PC-9 (cell line): ENCODE measurements at regions not wholly inside any gene's neighbourhood (a gene's known extent, or its start where the extent isn't known, plus 50 kb on each side); places are given as distances from the start of the nearest gene placed in this dataset.

ENCODE experiments used
- BruUV-seq: library from RNA; stranded (reverse); fragments of 400-500 nt; replicated peaks from 2 replicates; lab custom pipeline; 2021; lab: Mats Ljungman, UMichigan
- CTCF ChIA-PET: fragments of 300-600 bp; sonication (Branson Sonifier 250); formaldehyde crosslinking; loops from one replicate; lab custom pipeline; 2022; ENCODE audit warnings: antibody characterized with exemption; lab: Charles Lee
- POLR2A ChIA-PET: fragments of 300-600 bp; sonication (Branson Sonifier 250); formaldehyde crosslinking; loops from one replicate; lab custom pipeline; 2022; ENCODE audit warnings: antibody characterized with exemption; ENCODE audit not compliant: unreplicated experiment; lab: Charles Lee
- DNase-seq, 2 experiments: peaks; one replicate each; pipeline versions ENCODE4 v3.0.0 to v3.0.0-alpha.2; 2015 to 2022; ENCODE audit warnings: mixed read lengths in 1 of 2
- H2AFZ ChIP-seq: fragments of 200-600 bp; sonication (generic); 2 replicates; pipeline ENCODE4 v1.8.1; 2017; ENCODE audit warnings: antibody characterized with exemption
- H3F3A ChIP-seq: fragments of 200-600 bp; sonication (generic); 2 replicates; pipeline ENCODE4 v1.8.1; 2017; ENCODE audit warnings: antibody characterized with exemption, mild to moderate bottlenecking, low read depth; ENCODE audit not compliant: insufficient read depth
- H3K27ac ChIP-seq: fragments of 200-600 bp; sonication (generic); 2 replicates; pipeline ENCODE4 v1.6.1; 2016; ENCODE audit warnings: mixed run types
- H3K27me3 ChIP-seq: fragments of 200-600 bp; sonication (generic); 2 replicates; pipeline ENCODE4 v1.6.1; 2016; ENCODE audit warnings: low read depth, mixed run types; ENCODE audit not compliant: insufficient read depth
- H3K36me3 ChIP-seq: fragments of 200-600 bp; sonication (generic); 2 replicates; pipeline ENCODE4 v1.6.1; 2016; ENCODE audit warnings: low read depth, mixed run types
- H3K4me1 ChIP-seq: fragments of 200-600 bp; sonication (generic); replicated peaks from 2 replicates; pipeline ENCODE4 v1.6.1; 2016; ENCODE audit warnings: mixed run types; ENCODE audit not compliant: insufficient read depth
- H3K4me2 ChIP-seq: fragments of 200-600 bp; sonication (generic); 2 replicates; pipeline ENCODE4 v1.6.1; 2017; ENCODE audit warnings: mixed run types
- H3K4me3 ChIP-seq: fragments of 200-600 bp; sonication (generic); 2 replicates; pipeline ENCODE4 v1.6.1; 2016; ENCODE audit warnings: mixed run types
- H3K79me2 ChIP-seq: fragments of 200-600 bp; sonication (generic); 2 replicates; pipeline ENCODE4 v1.6.1; 2017; ENCODE audit warnings: low read depth, mixed run types
- H3K9me2 ChIP-seq: fragments of 200-600 bp; sonication (generic); 2 replicates; pipeline ENCODE4 v1.8.1; 2017; ENCODE audit warnings: mild to moderate bottlenecking; ENCODE audit not compliant: insufficient read depth
- H3K9me3 ChIP-seq: fragments of 200-600 bp; sonication (generic); 2 replicates; pipeline ENCODE4 v1.8.1; 2016; ENCODE audit warnings: low read depth; ENCODE audit not compliant: insufficient read depth
- H4K20me1 ChIP-seq: fragments of 200-600 bp; sonication (generic); 2 replicates; pipeline ENCODE4 v1.8.1; 2017; ENCODE audit not compliant: insufficient read depth
- EZH2 ChIP-seq: fragments of 200-600 bp; sonication (generic); IDR thresholded peaks from 2 replicates; pipeline ENCODE4 v1.8.0; 2017; ENCODE audit warnings: antibody characterized with exemption, low read depth
- intact Hi-C: fragments of 100-400 bp; cut with micrococcal nuclease; formaldehyde crosslinking; loops from one replicate; pipeline ENCODE4 v1.10.0; 2022; ENCODE audit not compliant: unreplicated experiment
- TF ChIP-seq, protein P1 (sequence below): fragments of 200-600 bp; sonication (generic); conservative IDR thresholded peaks from 2 replicates; pipeline ENCODE4 v1.6.1; 2017; ENCODE audit warnings: mixed run types, antibody characterized with exemption, mild to moderate bottlenecking, moderate library complexity

DNA sequence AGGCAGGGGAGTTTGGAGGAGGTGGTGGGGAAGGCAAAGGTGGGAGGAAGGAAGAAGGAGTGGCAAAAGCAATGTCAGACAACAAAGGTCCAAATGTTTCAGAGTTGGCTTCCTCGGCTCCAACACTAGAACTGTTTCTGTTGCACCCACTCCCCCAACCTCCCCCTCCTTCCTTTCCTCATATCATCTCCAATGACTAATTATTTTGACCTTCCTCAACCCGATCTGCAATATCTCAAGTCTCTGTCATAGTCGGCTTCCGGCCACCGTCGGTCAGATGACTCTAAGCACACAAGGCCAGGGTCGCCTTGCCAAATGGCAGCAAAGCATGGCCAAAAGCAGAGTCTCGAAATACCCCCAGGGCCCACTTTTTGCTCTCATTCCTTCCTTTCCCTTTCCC, 637.0 kb upstream of the TBX3 start:
- H2AFZ ChIP-seq = no peak overlapping the region
- no peaks in the 10 kb centered on the region for H3K9me2 ChIP-seq
- TF ChIP-seq, protein P1, sequence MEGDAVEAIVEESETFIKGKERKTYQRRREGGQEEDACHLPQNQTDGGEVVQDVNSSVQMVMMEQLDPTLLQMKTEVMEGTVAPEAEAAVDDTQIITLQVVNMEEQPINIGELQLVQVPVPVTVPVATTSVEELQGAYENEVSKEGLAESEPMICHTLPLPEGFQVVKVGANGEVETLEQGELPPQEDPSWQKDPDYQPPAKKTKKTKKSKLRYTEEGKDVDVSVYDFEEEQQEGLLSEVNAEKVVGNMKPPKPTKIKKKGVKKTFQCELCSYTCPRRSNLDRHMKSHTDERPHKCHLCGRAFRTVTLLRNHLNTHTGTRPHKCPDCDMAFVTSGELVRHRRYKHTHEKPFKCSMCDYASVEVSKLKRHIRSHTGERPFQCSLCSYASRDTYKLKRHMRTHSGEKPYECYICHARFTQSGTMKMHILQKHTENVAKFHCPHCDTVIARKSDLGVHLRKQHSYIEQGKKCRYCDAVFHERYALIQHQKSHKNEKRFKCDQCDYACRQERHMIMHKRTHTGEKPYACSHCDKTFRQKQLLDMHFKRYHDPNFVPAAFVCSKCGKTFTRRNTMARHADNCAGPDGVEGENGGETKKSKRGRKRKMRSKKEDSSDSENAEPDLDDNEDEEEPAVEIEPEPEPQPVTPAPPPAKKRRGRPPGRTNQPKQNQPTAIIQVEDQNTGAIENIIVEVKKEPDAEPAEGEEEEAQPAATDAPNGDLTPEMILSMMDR = no peak
- TF ChIP-seq EZH2 = no peak
- ChIA-PET CTCF (no interaction called here), POLR2A (no interaction called here)
- BruUV-seq = no TSS peak
- H3K27ac ChIP-seq = no peak overlapping the region
- H3K9me3 ChIP-seq = no peaks in the 10 kb centered on the region
- H4K20me1 ChIP-seq = no peaks in the 10 kb centered on the region
- H3K4me1 ChIP-seq = no peaks in the 10 kb centered on the region
- H3K27me3 ChIP-seq = 0 out of 2 replicates have a peak, but pooled peaks cover 7% of the 10 kb centered on the region
- no peak for DNase-seq
- no peaks in the 10 kb centered on the region for H3K36me3 ChIP-seq
- H3K4me2 ChIP-seq = no peak overlapping the region
- no peaks in the 10 kb centered on the region for H3K79me2 ChIP-seq
- H3K4me3 ChIP-seq = no peak overlapping the region
- no peaks in the 10 kb centered on the region for H3F3A ChIP-seq
- intact Hi-C loops = no loop called here

DNA sequence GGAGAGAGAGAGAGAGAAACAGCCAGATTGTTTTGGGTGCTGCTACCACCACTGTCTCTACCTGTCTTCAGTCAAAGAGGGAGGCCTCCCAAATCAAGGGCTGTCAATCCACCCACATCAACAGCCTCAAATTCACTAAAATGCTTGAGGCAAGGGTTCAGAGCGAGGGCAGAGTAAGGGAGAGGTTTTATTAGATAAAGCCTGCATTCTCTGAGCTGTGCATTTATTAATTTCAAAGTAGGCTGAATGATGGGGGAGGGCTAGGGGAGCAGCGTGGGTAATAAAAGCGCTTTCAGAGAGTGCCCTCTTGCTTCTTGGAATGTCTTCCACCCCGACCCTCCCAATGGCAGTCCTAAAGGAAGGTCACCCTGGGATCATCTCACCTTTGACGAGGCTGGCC, 636.5 kb upstream of the TBX3 start:
- BruUV-seq = no TSS peak
- Histone ChIP-seq H3K4me3 (no peak overlapping the region), H3K9me2 (no peaks in the 10 kb centered on the region), H3K9me3 (no peaks in the 10 kb centered on the region), H3K4me2 (no peak overlapping the region), H3F3A (no peaks in the 10 kb centered on the region), H3K27ac (no peak overlapping the region), H3K27me3 (0 out of 2 replicates have a peak, but pooled peaks cover 7% of the 10 kb centered on the region), H3K4me1 (no peaks in the 10 kb centered on the region), H4K20me1 (no peaks in the 10 kb centered on the region), H2AFZ (no peak overlapping the region), H3K79me2 (no peaks in the 10 kb centered on the region), H3K36me3 (no peaks in the 10 kb centered on the region)
- no peak for DNase-seq
- ChIA-PET CTCF (no interaction called here), POLR2A (no interaction called here)
- TF ChIP-seq EZH2 = no peak
- TF ChIP-seq, protein P1 = no peak
- intact Hi-C loops = no loop called here

DNA sequence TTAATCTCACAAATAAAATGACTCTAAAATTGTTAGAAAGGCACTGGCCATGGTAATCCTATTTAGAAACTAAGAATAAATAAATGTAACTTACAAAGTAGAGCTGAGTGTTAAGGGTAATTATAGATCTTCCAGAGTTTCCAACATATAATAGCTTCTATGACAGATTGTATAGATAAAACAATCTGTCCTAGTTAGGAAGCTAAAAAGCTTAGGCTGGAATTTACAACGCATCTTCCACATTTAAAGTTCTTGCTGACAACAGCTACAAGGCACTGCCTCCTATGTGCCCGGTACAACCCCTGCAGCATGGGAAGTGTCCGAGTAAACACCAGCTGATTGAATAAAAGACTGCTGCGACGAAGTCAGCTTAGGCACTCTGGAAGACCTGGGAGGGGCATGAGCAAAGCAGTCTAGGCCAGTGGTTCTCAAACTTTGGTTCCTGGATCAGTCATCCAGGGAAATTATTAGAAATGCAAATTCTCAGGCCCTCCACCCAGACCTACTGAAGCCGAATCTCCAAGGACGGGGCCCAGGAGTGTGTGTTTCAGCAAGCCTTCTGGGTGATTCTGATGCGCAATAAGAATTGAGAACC, 635.6 kb upstream of the TBX3 start:
- 0 out of 2 replicates have a peak, but pooled peaks cover 7% of the 10 kb centered on the region for H3K27me3 ChIP-seq
- CTCF ChIA-PET = no interaction called here
- POLR2A ChIA-PET = no interaction called here
- no peak overlapping the region for H2AFZ ChIP-seq
- BruUV-seq = no TSS peak
- no peaks in the 10 kb centered on the region for H3K9me2 ChIP-seq
- intact Hi-C loops = no loop called here
- no peak overlapping the region for H3K27ac ChIP-seq
- H3K9me3 ChIP-seq = no peaks in the 10 kb centered on the region
- no peaks in the 10 kb centered on the region for H4K20me1 ChIP-seq
- H3K4me3 ChIP-seq = no peak overlapping the region
- no peaks in the 10 kb centered on the region for H3K36me3 ChIP-seq
- TF ChIP-seq, protein P1 = no peak
- no peak for TF ChIP-seq EZH2
- H3K4me1 ChIP-seq = no peaks in the 10 kb centered on the region
- no peak for DNase-seq
- H3K4me2 ChIP-seq = no peak overlapping the region
- no peaks in the 10 kb centered on the region for H3K79me2 ChIP-seq
- no peaks in the 10 kb centered on the region for H3F3A ChIP-seq
